ENCODE measurements at regions not wholly inside any gene's neighbourhood (a gene's known extent, or its start where the extent isn't known, plus 50 kb on each side); places are given as distances from the start of the nearest gene placed in this dataset.

DNA sequence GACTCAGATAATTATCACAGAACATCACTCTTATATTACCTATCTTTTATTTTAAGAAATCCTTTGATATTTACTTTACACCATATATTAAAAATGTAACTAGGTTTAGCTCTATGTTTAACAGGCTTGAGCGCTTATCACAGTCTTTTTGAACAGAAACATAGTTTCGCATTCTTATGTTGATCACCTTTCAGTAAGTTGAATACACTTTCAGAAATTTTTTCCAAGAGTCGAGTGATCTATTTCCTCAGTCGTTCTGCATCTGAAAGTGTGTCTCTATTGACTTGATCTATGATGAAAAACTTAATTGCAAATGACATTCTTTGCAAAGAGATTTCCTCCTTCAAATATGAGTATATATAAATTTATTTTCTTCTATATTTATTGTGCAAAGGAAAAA, 516.6 kb upstream of the KCNMB2 start:
- H3K4me3 ChIP-seq (ENCODE audit: low read length): no peak overlapping the region
- H2AFZ ChIP-seq (ENCODE audit: low read depth, low read length): no peak overlapping the region
- no peaks in the 10 kb centered on the region for H3K27me3 ChIP-seq (ENCODE audit: insufficient read depth, low read length)
- H3K9me3 ChIP-seq (ENCODE audit: low read length): no peaks in the 10 kb centered on the region
- H3K36me3 ChIP-seq (ENCODE audit: insufficient read depth, low read length): no peaks in the 10 kb centered on the region
- H3K4me1 ChIP-seq (ENCODE audit: insufficient read depth, low read length): no peaks in the 10 kb centered on the region

DNA sequence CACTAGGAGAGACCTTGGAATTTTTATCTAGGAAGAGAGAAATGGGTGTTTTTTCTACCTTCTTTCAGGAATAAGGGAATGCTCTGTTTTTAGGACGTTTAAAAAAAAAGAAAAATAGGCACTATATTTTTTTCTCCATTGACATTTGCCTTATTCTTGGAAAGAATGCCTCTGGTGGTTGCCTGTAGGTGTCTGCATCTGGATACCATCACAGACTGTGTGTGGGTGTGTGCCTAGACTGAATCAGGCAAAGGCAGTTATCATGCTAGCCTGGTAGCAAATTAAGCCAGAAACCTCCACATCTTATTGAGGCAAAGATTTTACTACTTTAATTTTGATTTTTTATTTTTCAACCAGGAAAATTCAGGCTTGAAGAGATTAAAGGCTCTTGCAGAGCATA, 513.6 kb upstream of the KCNMB2 start:
- Histone ChIP-seq H3K9me3 (ENCODE audit: low read length) (no peaks in the 10 kb centered on the region), H3K4me3 (ENCODE audit: low read length) (no peak overlapping the region), H3K36me3 (ENCODE audit: insufficient read depth, low read length) (no peaks in the 10 kb centered on the region), H3K27me3 (ENCODE audit: insufficient read depth, low read length) (no peaks in the 10 kb centered on the region), H2AFZ (ENCODE audit: low read depth, low read length) (no peak overlapping the region), H3K4me1 (ENCODE audit: insufficient read depth, low read length) (no peaks in the 10 kb centered on the region)

DNA sequence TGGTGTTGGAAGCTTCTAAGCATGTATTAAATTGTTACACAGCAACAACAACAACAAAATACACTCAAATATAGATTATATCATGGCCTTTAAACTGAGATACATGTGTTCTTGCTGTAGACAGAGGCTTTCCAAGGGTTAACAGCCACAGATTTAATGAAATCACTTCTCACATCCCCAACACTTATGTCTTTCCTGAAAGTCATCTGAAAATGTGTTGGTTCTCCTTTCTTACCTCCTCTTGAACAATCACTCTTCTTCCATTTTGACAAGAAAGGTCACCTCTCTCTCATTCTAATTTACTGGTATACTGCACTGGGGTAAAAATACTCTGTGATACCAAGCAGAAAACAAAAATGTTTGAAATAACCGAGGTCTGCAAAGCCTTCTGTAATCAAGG, 507.3 kb upstream of the KCNMB2 start:
- Histone ChIP-seq H3K9me3 (ENCODE audit: low read length) (no peaks in the 10 kb centered on the region), H3K4me3 (ENCODE audit: low read length) (no peak overlapping the region), H2AFZ (ENCODE audit: low read depth, low read length) (no peak overlapping the region), H3K4me1 (ENCODE audit: insufficient read depth, low read length) (no peaks in the 10 kb centered on the region), H3K36me3 (ENCODE audit: insufficient read depth, low read length) (no peaks in the 10 kb centered on the region), H3K27me3 (ENCODE audit: insufficient read depth, low read length) (no peaks in the 10 kb centered on the region)

DNA sequence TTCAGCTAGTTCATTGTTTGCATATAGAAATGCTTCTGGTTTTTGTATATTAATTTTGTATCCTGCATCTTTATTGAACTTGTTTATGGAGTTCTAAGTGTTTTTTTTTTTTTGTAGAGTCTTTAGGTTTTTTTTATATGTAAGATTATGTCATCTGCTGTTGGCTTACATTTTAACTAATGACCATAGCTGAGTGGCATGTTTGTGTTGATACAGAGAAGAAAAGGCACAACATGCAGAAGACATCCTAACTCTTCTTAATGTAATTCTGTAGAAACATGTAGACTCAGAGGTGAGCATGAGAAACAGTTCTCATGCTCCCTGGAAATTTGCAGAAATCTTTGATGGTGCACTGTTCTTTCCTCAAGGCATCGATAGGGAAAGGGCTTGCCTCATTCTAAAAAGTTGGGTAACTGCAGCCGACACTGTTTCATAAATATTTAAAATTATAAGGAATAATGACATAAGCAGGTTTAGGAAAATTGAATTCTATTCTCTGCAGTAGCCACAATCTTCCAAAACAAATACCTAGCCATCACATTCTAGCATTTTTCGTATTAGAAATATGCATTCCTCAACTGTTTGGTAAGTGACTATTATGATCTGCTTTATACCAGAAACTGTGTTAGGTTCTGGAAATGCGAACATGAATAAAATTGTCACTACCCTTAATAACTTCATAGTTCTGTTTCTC, 499.6 kb upstream of the KCNMB2 start:
- Histone ChIP-seq H2AFZ (ENCODE audit: low read depth, low read length) (no peak overlapping the region), H3K27me3 (ENCODE audit: insufficient read depth, low read length) (no peaks in the 10 kb centered on the region), H3K9me3 (ENCODE audit: low read length) (no peaks in the 10 kb centered on the region), H3K4me1 (ENCODE audit: insufficient read depth, low read length) (no peaks in the 10 kb centered on the region), H3K4me3 (ENCODE audit: low read length) (no peak overlapping the region), H3K36me3 (ENCODE audit: insufficient read depth, low read length) (no peaks in the 10 kb centered on the region)

DNA sequence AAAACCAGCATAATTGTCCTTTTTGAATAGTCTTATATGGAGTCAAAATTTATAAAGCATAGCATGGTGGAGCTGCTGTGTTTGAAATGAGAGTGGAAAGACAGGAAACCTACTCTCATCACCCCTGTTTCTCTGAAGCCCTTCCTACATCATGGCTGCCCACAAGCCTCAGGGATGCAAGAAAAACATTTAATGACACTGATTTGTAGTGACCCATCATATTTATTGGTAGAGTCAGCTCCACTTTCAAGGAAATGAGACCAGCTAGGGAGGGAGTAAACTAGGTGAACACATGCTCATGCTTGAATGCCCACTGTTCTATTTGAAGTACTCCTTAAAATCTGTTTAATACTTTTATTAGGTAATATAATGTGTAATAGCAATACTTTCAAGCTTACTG, 494.3 kb upstream of the KCNMB2 start:
- H2AFZ ChIP-seq (ENCODE audit: low read depth, low read length): no peak overlapping the region
- no peaks in the 10 kb centered on the region for H3K9me3 ChIP-seq (ENCODE audit: low read length)
- no peaks in the 10 kb centered on the region for H3K36me3 ChIP-seq (ENCODE audit: insufficient read depth, low read length)
- H3K4me1 ChIP-seq (ENCODE audit: insufficient read depth, low read length): no peaks in the 10 kb centered on the region
- H3K4me3 ChIP-seq (ENCODE audit: low read length): no peak overlapping the region
- H3K27me3 ChIP-seq (ENCODE audit: insufficient read depth, low read length): no peaks in the 10 kb centered on the region

DNA sequence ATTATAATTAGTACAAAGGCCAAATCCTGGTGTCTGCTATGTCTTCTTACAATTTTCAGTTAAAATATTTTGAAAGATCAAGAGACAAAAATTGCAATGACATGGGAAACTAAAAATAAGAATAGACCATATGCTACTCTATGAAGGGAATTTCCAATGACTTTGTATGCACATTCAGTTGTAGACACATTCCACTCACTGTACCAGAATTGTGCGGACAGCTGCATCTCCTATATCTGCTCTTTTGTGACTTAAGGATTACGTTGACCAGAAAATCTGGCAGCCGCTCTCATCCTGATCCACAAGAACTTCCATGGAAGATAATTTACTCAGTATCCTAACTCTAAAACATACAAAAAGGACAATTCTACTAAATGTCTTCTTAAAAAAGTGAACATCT, 493.9 kb upstream of the KCNMB2 start:
- Histone ChIP-seq H3K4me3 (ENCODE audit: low read length) (no peak overlapping the region), H3K27me3 (ENCODE audit: insufficient read depth, low read length) (no peaks in the 10 kb centered on the region)

DNA sequence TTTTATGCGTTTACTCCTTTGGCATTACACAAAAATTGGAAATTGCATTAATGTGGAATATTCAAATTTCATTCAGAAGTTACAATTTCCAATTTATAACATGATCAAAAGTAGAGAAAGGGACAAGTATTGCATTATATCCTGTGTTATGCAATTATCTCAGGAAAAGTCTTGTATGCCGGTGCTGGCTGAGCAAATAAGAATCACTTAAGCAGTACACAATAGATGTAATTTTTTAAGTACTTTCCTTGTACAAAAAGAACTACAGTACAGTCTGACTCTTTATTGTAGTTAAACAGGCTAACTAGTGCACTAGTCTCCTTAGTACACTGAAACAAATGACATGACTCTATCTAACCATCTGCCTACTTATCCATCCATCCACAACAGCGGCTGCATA, 493.2 kb upstream of the KCNMB2 start:
- no peaks in the 10 kb centered on the region for H3K4me1 ChIP-seq (ENCODE audit: insufficient read depth, low read length)
- no peak overlapping the region for H2AFZ ChIP-seq (ENCODE audit: low read depth, low read length)
- no peaks in the 10 kb centered on the region for H3K27me3 ChIP-seq (ENCODE audit: insufficient read depth, low read length)
- H3K36me3 ChIP-seq (ENCODE audit: insufficient read depth, low read length): no peaks in the 10 kb centered on the region
- no peak overlapping the region for H3K4me3 ChIP-seq (ENCODE audit: low read length)
- H3K9me3 ChIP-seq (ENCODE audit: low read length): no peaks in the 10 kb centered on the region

More for the DNA sequence above, 493.9 kb upstream of the KCNMB2 start:
- Histone ChIP-seq H3K9me3 (ENCODE audit: low read length) (no peaks in the 10 kb centered on the region), H3K36me3 (ENCODE audit: insufficient read depth, low read length) (no peaks in the 10 kb centered on the region), H2AFZ (ENCODE audit: low read depth, low read length) (no peak overlapping the region), H3K4me1 (ENCODE audit: insufficient read depth, low read length) (no peaks in the 10 kb centered on the region)

DNA sequence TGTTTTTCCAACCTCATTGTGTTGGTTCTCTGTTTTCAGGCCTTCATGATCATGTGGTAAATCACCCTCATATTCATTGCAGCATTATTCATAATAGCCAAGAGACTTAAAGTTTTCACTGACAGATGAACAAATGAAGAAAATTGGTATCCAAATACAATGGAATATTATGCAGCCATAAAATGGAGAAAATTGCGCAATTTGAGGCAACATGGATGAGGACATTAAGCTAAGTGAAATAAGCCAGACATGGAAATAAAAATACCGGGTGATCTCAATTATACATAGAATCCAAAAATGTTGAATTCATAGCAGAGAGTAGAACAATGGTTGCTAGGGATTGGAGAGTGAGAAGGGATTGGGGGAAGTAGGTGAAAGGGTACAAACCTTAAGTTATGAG, 491.9 kb upstream of the KCNMB2 start:
- Histone ChIP-seq H2AFZ (ENCODE audit: low read depth, low read length) (no peak overlapping the region), H3K4me3 (ENCODE audit: low read length) (no peak overlapping the region)

DNA sequence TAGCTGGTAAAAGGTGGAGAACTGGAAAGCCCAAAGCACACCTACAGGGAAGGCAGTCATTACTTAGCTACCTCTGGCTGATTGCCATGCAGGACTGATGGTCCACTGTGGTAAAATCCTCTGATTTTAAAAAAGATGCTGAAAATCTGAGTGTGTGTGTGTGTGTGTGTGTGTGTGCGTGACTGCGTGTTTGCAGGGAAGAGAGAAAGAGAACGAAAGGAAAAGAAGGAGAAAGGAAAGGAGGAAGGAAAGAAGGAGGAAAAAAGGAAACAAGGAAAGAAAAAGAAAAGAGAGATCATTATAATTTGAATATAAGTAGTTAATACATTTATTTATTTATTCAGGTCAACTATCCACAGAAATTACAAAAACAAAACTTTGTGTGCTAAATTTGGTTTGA, 488.7 kb upstream of the KCNMB2 start:
- H3K4me3 ChIP-seq (ENCODE audit: low read length): no peak overlapping the region
- H3K27me3 ChIP-seq (ENCODE audit: insufficient read depth, low read length): no peaks in the 10 kb centered on the region
- no peaks in the 10 kb centered on the region for H3K4me1 ChIP-seq (ENCODE audit: insufficient read depth, low read length)
- H2AFZ ChIP-seq (ENCODE audit: low read depth, low read length): no peak overlapping the region
- no peaks in the 10 kb centered on the region for H3K36me3 ChIP-seq (ENCODE audit: insufficient read depth, low read length)
- H3K9me3 ChIP-seq (ENCODE audit: low read length): no peaks in the 10 kb centered on the region

More for the DNA sequence above, 491.9 kb upstream of the KCNMB2 start:
- Histone ChIP-seq H3K36me3 (ENCODE audit: insufficient read depth, low read length) (no peaks in the 10 kb centered on the region), H3K27me3 (ENCODE audit: insufficient read depth, low read length) (no peaks in the 10 kb centered on the region), H3K4me1 (ENCODE audit: insufficient read depth, low read length) (no peaks in the 10 kb centered on the region), H3K9me3 (ENCODE audit: low read length) (no peaks in the 10 kb centered on the region)

DNA sequence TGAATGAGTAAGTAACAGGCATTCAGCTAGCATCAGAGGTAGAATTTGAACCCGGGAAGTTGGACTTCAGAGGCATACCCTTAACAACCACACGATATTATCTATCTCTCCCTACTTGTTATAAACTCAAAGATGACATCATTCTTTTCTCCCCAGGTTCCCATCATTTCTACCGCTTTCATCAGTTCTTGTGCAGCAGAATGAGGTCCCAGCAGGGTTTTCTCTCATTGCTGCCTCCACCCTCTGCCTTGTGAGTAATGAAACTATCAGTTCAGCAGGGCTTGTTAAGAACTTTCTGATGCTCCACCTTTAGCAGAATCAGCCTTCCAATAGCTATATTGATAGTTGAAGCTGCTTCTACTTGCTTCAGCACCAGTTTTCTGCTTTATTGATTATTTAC, 487.5 kb upstream of the KCNMB2 start:
- no peaks in the 10 kb centered on the region for H3K9me3 ChIP-seq (ENCODE audit: low read length)

DNA sequence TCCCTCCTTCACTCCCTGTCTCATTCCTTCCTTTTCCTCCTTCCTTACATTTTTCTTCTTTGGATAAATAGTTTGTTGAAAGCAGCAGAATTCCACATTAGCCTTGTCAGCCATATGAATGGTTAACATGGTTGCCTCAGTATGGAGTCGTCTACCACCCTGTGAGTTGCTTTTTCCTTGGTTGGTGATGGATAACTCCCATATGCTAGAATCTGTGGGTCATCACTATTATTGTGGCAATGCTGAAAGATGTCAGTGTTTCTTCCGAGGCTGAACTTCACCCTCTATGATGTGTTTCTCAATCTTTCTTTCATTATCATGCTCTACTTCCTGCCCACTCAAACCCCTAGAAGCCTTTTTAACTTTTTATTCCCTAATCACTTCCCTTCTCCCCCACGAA, 481.8 kb upstream of the KCNMB2 start:
- Histone ChIP-seq H3K27me3 (ENCODE audit: insufficient read depth, low read length) (no peaks in the 10 kb centered on the region), H2AFZ (ENCODE audit: low read depth, low read length) (no peak overlapping the region), H3K4me3 (ENCODE audit: low read length) (no peak overlapping the region), H3K4me1 (ENCODE audit: insufficient read depth, low read length) (no peaks in the 10 kb centered on the region), H3K9me3 (ENCODE audit: low read length) (no peaks in the 10 kb centered on the region), H3K36me3 (ENCODE audit: insufficient read depth, low read length) (no peaks in the 10 kb centered on the region)

More for the DNA sequence above, 487.5 kb upstream of the KCNMB2 start:
- Histone ChIP-seq H2AFZ (ENCODE audit: low read depth, low read length) (no peak overlapping the region), H3K4me3 (ENCODE audit: low read length) (no peak overlapping the region), H3K27me3 (ENCODE audit: insufficient read depth, low read length) (no peaks in the 10 kb centered on the region), H3K36me3 (ENCODE audit: insufficient read depth, low read length) (no peaks in the 10 kb centered on the region), H3K4me1 (ENCODE audit: insufficient read depth, low read length) (no peaks in the 10 kb centered on the region)

DNA sequence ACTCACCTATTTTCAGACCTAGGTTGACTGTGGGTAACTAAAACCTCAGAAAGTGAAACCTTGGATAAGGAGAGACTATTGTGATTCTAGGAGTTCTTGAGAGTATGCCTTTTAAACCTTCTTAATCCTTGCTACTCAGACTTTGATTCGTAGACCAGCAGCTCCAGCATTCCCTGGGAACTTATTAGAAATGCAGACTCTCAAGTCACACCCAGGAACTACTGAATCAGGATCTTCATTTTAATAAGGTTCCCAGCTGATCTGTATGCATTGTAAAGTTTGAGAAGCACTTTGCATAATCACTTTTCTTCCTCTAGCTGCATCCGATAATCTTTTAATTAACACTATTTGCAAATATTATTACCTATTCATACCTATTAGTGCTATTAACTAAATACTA, 480.3 kb upstream of the KCNMB2 start:
- Histone ChIP-seq H3K4me1 (ENCODE audit: insufficient read depth, low read length) (no peaks in the 10 kb centered on the region), H3K27me3 (ENCODE audit: insufficient read depth, low read length) (no peaks in the 10 kb centered on the region), H3K4me3 (ENCODE audit: low read length) (no peak overlapping the region), H3K36me3 (ENCODE audit: insufficient read depth, low read length) (no peaks in the 10 kb centered on the region), H3K9me3 (ENCODE audit: low read length) (no peaks in the 10 kb centered on the region), H2AFZ (ENCODE audit: low read depth, low read length) (no peak overlapping the region)

DNA sequence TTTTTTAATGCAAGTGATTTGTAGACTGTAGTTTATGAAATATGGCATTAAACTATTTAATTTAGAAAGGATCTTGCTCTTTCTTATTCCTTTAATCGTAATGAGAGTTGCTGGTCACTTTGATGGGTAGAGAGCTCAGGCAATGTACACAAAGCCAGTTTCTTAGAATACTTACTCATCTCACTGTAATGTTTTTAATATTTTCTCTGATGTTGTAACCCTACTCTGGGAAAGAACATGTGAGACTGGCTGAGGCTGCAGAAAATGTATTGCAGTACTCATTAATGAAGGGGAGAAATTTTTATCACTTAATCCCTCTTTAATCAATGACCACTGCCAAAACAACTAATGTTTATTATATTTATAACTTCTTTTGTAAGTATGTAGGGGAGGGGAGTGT, 479.4 kb upstream of the KCNMB2 start:
- no peaks in the 10 kb centered on the region for H3K4me1 ChIP-seq (ENCODE audit: insufficient read depth, low read length)
- H2AFZ ChIP-seq (ENCODE audit: low read depth, low read length): no peak overlapping the region
- no peaks in the 10 kb centered on the region for H3K36me3 ChIP-seq (ENCODE audit: insufficient read depth, low read length)
- no peak overlapping the region for H3K4me3 ChIP-seq (ENCODE audit: low read length)
- no peaks in the 10 kb centered on the region for H3K9me3 ChIP-seq (ENCODE audit: low read length)
- no peaks in the 10 kb centered on the region for H3K27me3 ChIP-seq (ENCODE audit: insufficient read depth, low read length)

DNA sequence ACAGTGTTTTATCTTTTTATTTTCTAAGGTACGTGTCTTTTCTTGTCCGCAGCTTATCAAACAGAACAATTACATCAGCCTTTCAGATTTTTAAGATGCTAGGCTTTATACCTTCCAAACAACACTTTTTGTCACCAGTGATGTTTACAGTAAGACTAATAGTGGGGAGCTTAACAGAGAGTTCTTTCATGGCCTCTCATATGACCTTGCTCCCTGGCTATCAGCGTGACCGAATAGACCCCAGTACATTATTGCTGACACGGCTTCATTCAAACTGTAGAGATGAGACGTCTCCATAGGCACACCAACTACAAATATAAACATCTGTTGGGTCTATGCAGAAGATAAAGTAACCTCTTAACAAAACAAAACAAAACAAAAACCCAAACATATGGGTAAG, 477.6 kb upstream of the KCNMB2 start:
- Histone ChIP-seq H3K27me3 (ENCODE audit: insufficient read depth, low read length) (no peaks in the 10 kb centered on the region), H3K4me3 (ENCODE audit: low read length) (no peak overlapping the region), H3K4me1 (ENCODE audit: insufficient read depth, low read length) (no peaks in the 10 kb centered on the region), H2AFZ (ENCODE audit: low read depth, low read length) (no peak overlapping the region), H3K9me3 (ENCODE audit: low read length) (no peaks in the 10 kb centered on the region), H3K36me3 (ENCODE audit: insufficient read depth, low read length) (no peaks in the 10 kb centered on the region)

All from neuron (in vitro differentiated cells).